HepG2 (cell line): ENCODE measurements at regions not wholly inside any gene's neighbourhood (a gene's known extent, or its start where the extent isn't known, plus 50 kb on each side); places are given as distances from the start of the nearest gene placed in this dataset.

Source experiments
- ATAC-seq: fragments of 200-7000 bp; cut with Tn5 transposase; 3 replicates; pipeline ENCODE4 v1.9.1; 2020; ENCODE audit warnings: mild to moderate bottlenecking, moderate library complexity
- BruUV-seq: library from RNA; stranded (reverse); fragments of 400-500 nt; replicated peaks from 2 replicates; lab custom pipeline; 2021; lab: Mats Ljungman, UMichigan
- CTCF ChIA-PET: fragments of 300-600 bp; formaldehyde crosslinking; extraction: SDS; loops from one replicate; lab custom pipeline; 2021; ENCODE audit warnings: low total read pairs, inconsistent platforms, low intra/inter-chr PET ratio; lab: Yijun Ruan, JAX
- POLR2A ChIA-PET: fragments of 350-600 bp; sonication (Branson Sonifier 250); formaldehyde crosslinking; loops from one replicate; lab custom pipeline; 2020; ENCODE audit warnings: antibody characterized with exemption, inconsistent platforms; lab: Yijun Ruan, JAX
- DNase-seq: peaks from one replicate; pipeline ENCODE4 v3.0.0-alpha.2; 2015; ENCODE audit warnings: low spot score
- FAIRE-seq: peaks from 3 replicates; lab custom pipeline; 2011; peaks lifted over from hg19 to GRCh38; lab: Jason Lieb, UNC
- H2AFZ ChIP-seq: one replicate; pipeline ENCODE4 v1.6.1; 2011; ENCODE audit warnings: low read length, inconsistent platforms
- H3K27ac ChIP-seq: fragments of 300-600 bp; 3 replicates; pipeline ENCODE4 v1.8.0; 2011; ENCODE audit warnings: mixed run types, mild to moderate bottlenecking, mixed read lengths, low read length, inconsistent platforms; ENCODE audit not compliant: insufficient read depth; ENCODE audit errors: extremely low read length
- H3K27me3 ChIP-seq, 2 experiments: fragments of 200-600 bp in 1 of 2; 2 replicates in 1 of 2; 3 replicates in 1 of 2; pipeline versions ENCODE4 v1.6.0 to v1.8.0; 2011; ENCODE audit warnings: low read length in 2 of 2, mild to moderate bottlenecking in 2 of 2, moderate library complexity in 2 of 2, inconsistent platforms in 1 of 2; ENCODE audit not compliant: insufficient read depth in 2 of 2, control insufficient read depth in 1 of 2
- H3K36me3 ChIP-seq, 2 experiments: fragments of 200-600 bp in 1 of 2; replicated peaks in 1 of 2; 2 replicates in 1 of 2; 3 replicates in 1 of 2; pipeline versions ENCODE4 v1.5.1 to v1.8.0; 2011; ENCODE audit warnings: low read length in 2 of 2, inconsistent platforms in 1 of 2; ENCODE audit not compliant: insufficient read depth in 2 of 2, control insufficient read depth in 1 of 2
- H3K4me1 ChIP-seq: 2 replicates; pipeline ENCODE4 v1.5.1; 2012; ENCODE audit warnings: low read length, inconsistent platforms; ENCODE audit not compliant: insufficient read depth
- H3K4me2 ChIP-seq: 2 replicates; pipeline ENCODE4 v1.6.0; 2011; ENCODE audit warnings: low read depth, low read length, inconsistent platforms
- H3K4me3 ChIP-seq, 3 experiments: fragments of 200-600 bp in 1 of 3; sonication (generic), shearing (Covaris generic) in 1 of 3; replicated peaks in 1 of 3; 2 replicates each; pipeline ENCODE4 v1.5.1; 2011 to 2016; ENCODE audit warnings: low read length in 3 of 3, inconsistent platforms in 2 of 3, low read depth in 2 of 3, mild to moderate bottlenecking in 2 of 3, control low read depth in 1 of 3, mixed read lengths in 1 of 3; ENCODE audit not compliant: insufficient read depth in 1 of 3
- H3K79me2 ChIP-seq: one replicate; pipeline ENCODE4 v1.6.1; 2011; ENCODE audit warnings: low read length, inconsistent platforms; ENCODE audit not compliant: insufficient read depth
- H3K9ac ChIP-seq: 2 replicates; pipeline ENCODE4 v1.6.0; 2011; ENCODE audit warnings: mild to moderate bottlenecking, low read depth, low read length, inconsistent platforms; ENCODE audit not compliant: insufficient read depth
- H3K9me3 ChIP-seq: 2 replicates; pipeline ENCODE4 v1.5.1; 2012; ENCODE audit warnings: mild to moderate bottlenecking, low read length
- H4K20me1 ChIP-seq: 2 replicates; pipeline ENCODE4 v1.6.0; 2011; ENCODE audit warnings: inconsistent platforms, mild to moderate bottlenecking, low read length, moderate library complexity; ENCODE audit not compliant: insufficient read depth
- ERF ChIP-seq: IDR thresholded peaks from 2 replicates; pipeline ENCODE4 v1.6.1; 2018; ENCODE audit warnings: missing biosample characterization, missing genetic modification reagents
- KDM5A ChIP-seq: fragments of 200-600 bp; sonication (generic); IDR thresholded peaks from 2 replicates; pipeline ENCODE4 v1.7.0; 2018; ENCODE audit warnings: antibody characterized with exemption, mild to moderate bottlenecking, low read length, borderline replicate concordance
- MAFK ChIP-seq, 2 experiments: IDR thresholded peaks in 1 of 2; conservative IDR thresholded peaks in 1 of 2; 2 replicates each; pipeline ENCODE4 v1.6.1; 2011; ENCODE audit warnings: improper control_type of control experiment in 2 of 2, low read length in 2 of 2
- MATR3 ChIP-seq: sonication (generic); formaldehyde crosslinking; IDR thresholded peaks from 2 replicates; pipeline ENCODE4 v1.4.0; 2020; ENCODE audit warnings: missing genetic modification reagents
- MIER3 ChIP-seq: IDR thresholded peaks from 2 replicates; pipeline ENCODE4 v1.6.1; 2016; ENCODE audit warnings: missing compliant biosample characterization, borderline replicate concordance
- NBN ChIP-seq: fragments of 450-650 bp; conservative IDR thresholded peaks from 2 replicates; pipeline ENCODE4 v1.6.1; 2017
- RBAK ChIP-seq: sonication (generic); formaldehyde crosslinking; IDR thresholded peaks from 2 replicates; pipeline ENCODE4 v1.5.1; 2020; ENCODE audit warnings: mild to moderate bottlenecking, missing genetic modification reagents
- REXO4 ChIP-seq: sonication (generic); formaldehyde crosslinking; IDR thresholded peaks from 2 replicates; pipeline ENCODE4 v1.8.0; 2022; ENCODE audit warnings: missing genetic modification reagents, mild to moderate bottlenecking, borderline replicate concordance
- TBP ChIP-seq: sonication (generic); formaldehyde crosslinking; IDR thresholded peaks from 2 replicates; pipeline ENCODE4 v1.5.0; 2020; ENCODE audit warnings: missing genetic modification reagents
- ZMAT3 ChIP-seq: sonication (generic); formaldehyde crosslinking; conservative IDR thresholded peaks from 2 replicates; pipeline ENCODE4 v1.7.0; 2021; ENCODE audit warnings: missing genetic modification reagents
- ZNF292 ChIP-seq: sonication (generic); formaldehyde crosslinking; IDR thresholded peaks from 2 replicates; pipeline ENCODE4 v1.8.1; 2022; ENCODE audit warnings: mild to moderate bottlenecking, low read depth, missing genetic modification reagents, borderline replicate concordance
- ZNF367 ChIP-seq: sonication (generic); formaldehyde crosslinking; IDR thresholded peaks from 2 replicates; pipeline ENCODE4 v1.4.0; 2020; ENCODE audit warnings: missing genetic modification reagents, borderline replicate concordance
- ZNF850 ChIP-seq: sonication (generic); formaldehyde crosslinking; conservative IDR thresholded peaks from 2 replicates; pipeline ENCODE4 v1.9.0; 2021; ENCODE audit warnings: mild to moderate bottlenecking, missing genetic modification reagents
- ZSCAN21 ChIP-seq: sonication (generic); formaldehyde crosslinking; IDR thresholded peaks from 2 replicates; pipeline ENCODE4 v1.8.0; 2022; ENCODE audit warnings: mild to moderate bottlenecking, missing genetic modification reagents, moderate library complexity, borderline replicate concordance
- ZSCAN30 ChIP-seq: sonication (generic); formaldehyde crosslinking; IDR thresholded peaks from 2 replicates; pipeline ENCODE4 v1.5.0; 2020; ENCODE audit warnings: mild to moderate bottlenecking, missing genetic modification reagents
- WGBS: methylation state at CpG from one replicate; pipeline ENCODE4 v1.1.6; 2017; ENCODE audit warnings: low lambda C conversion rate; 5-methylcytosine and 5-hydroxymethylcytosine counted together
- in situ Hi-C: cut with HindIII; loops from 2 replicates; pipeline ENCODE4 v1.10.0; 2017; ENCODE audit warnings: low pct_unique_long_range_greater_than_20kb; ENCODE audit not compliant: extremely low pct_ligation_motif_present
- intact Hi-C: fragments of 100-400 bp; cut with micrococcal nuclease; formaldehyde crosslinking; loops from one replicate; pipeline ENCODE4 v1.10.0; 2022; ENCODE audit not compliant: unreplicated experiment
- TF ChIP-seq, protein P1 (sequence below): sonication (generic); formaldehyde crosslinking; IDR thresholded peaks from 2 replicates; pipeline ENCODE4 v1.4.0; 2020; ENCODE audit warnings: missing genetic modification reagents
- TF ChIP-seq, protein P2 (sequence below): IDR thresholded peaks from 2 replicates; pipeline ENCODE4 v1.6.1; 2016; ENCODE audit warnings: missing genetic modification reagents, missing compliant biosample characterization
- TF ChIP-seq, protein P3 (sequence below): sonication (generic); formaldehyde crosslinking; IDR thresholded peaks from 2 replicates; pipeline ENCODE4 v1.8.0; 2022; ENCODE audit warnings: mild to moderate bottlenecking, missing genetic modification reagents
- TF ChIP-seq, protein P4 (sequence below): sonication (generic); formaldehyde crosslinking; IDR thresholded peaks from 2 replicates; pipeline ENCODE4 v1.4.0; 2020; ENCODE audit warnings: low read depth, mild to moderate bottlenecking, missing genetic modification reagents
- TF ChIP-seq, protein P5 (sequence below): sonication (generic); formaldehyde crosslinking; IDR thresholded peaks from 2 replicates; pipeline ENCODE4 v1.4.0; 2020; ENCODE audit warnings: missing genetic modification reagents

DNA sequence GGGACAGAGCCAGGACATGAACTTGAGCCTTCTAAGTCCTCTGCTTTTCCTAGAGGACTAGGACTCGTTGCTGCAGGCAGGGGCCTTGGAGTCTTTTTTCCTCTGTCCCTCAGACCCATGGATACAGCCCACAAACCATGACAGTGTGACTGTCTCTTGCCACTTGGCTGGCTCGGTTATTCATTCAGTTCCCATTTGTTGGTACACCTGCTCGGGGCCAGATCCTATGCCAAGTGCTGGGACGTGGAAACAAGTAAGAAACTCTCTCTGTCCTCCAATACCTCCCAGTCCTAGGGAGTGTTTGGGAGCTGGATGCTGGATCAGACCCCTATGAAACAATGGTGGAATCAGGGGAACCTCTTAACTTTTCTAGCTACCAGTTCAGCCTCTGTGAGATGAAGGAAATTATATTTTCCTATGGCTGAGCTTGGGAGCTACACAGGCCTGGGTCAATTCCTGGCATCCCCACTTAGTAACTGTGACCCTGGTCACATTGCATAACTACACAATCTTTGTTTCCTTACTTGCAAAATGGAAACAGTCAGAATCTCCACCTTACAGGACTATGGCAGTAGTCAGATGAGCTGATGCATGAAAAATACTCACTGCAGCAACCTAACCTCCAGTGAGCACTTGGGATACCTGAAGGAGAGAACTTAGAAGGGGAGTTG, 106.3 kb upstream of the VRK1 start:
- no peak overlapping the region for H2AFZ ChIP-seq
- H3K27ac ChIP-seq, result no peak overlapping the region
- in situ Hi-C loops (no loop called here), intact Hi-C loops (no loop called here)
- ATAC-seq (no peak), DNase-seq (no peak), FAIRE-seq (no peak)
- no peak overlapping the region for H3K4me2 ChIP-seq
- no peak overlapping the region for H3K9ac ChIP-seq
- TF ChIP-seq, protein P1, sequence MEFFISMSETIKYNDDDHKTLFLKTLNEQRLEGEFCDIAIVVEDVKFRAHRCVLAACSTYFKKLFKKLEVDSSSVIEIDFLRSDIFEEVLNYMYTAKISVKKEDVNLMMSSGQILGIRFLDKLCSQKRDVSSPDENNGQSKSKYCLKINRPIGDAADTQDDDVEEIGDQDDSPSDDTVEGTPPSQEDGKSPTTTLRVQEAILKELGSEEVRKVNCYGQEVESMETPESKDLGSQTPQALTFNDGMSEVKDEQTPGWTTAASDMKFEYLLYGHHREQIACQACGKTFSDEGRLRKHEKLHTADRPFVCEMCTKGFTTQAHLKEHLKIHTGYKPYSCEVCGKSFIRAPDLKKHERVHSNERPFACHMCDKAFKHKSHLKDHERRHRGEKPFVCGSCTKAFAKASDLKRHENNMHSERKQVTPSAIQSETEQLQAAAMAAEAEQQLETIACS (CRISPR knock-in tag), result no peak
- TF ChIP-seq ZMAT3 (CRISPR knock-in tag) (no peak), RBAK (CRISPR knock-in tag) (no peak), MAFK (conservative IDR thresholded peaks at IDR 0.05 in 1 of 2, IDR thresholded peaks at IDR 0.05 in 1 of 2; ENCODE audit: low read length in 2 of 2) (no peak), ZNF850 (CRISPR knock-in tag) (no peak), NBN (no peak), KDM5A (no peak), ZSCAN30 (CRISPR knock-in tag) (no peak), REXO4 (CRISPR knock-in tag) (no peak), ZSCAN21 (CRISPR knock-in tag) (no peak), ZNF292 (no peak), ZNF367 (CRISPR knock-in tag) (no peak), MIER3 (CRISPR knock-in tag) (no peak), MATR3 (no peak), ERF (CRISPR knock-in tag) (no peak), TBP (CRISPR knock-in tag) (no peak)
- TF ChIP-seq, protein P2, sequence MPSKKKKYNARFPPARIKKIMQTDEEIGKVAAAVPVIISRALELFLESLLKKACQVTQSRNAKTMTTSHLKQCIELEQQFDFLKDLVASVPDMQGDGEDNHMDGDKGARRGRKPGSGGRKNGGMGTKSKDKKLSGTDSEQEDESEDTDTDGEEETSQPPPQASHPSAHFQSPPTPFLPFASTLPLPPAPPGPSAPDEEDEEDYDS, result no peak
- TF ChIP-seq, protein P3, sequence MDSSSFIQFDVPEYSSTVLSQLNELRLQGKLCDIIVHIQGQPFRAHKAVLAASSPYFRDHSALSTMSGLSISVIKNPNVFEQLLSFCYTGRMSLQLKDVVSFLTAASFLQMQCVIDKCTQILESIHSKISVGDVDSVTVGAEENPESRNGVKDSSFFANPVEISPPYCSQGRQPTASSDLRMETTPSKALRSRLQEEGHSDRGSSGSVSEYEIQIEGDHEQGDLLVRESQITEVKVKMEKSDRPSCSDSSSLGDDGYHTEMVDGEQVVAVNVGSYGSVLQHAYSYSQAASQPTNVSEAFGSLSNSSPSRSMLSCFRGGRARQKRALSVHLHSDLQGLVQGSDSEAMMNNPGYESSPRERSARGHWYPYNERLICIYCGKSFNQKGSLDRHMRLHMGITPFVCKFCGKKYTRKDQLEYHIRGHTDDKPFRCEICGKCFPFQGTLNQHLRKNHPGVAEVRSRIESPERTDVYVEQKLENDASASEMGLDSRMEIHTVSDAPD, result no peak
- TF ChIP-seq, protein P4, sequence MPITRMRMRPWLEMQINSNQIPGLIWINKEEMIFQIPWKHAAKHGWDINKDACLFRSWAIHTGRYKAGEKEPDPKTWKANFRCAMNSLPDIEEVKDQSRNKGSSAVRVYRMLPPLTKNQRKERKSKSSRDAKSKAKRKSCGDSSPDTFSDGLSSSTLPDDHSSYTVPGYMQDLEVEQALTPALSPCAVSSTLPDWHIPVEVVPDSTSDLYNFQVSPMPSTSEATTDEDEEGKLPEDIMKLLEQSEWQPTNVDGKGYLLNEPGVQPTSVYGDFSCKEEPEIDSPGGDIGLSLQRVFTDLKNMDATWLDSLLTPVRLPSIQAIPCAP, result no peak
- TF ChIP-seq, protein P5, sequence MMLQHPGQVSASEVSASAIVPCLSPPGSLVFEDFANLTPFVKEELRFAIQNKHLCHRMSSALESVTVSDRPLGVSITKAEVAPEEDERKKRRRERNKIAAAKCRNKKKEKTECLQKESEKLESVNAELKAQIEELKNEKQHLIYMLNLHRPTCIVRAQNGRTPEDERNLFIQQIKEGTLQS, result no peak
- 0% methylated on average over 4 of the region's 4 CpGs for WGBS
- H3K4me3 ChIP-seq, result no peak overlapping the region
- H3K27me3 ChIP-seq, result peaks cover 0 to 7% of the 10 kb centered on the region in 2 experiments; a peak in 1 of 5 replicates
- no peaks in the 10 kb centered on the region for H3K36me3 ChIP-seq
- H4K20me1 ChIP-seq, result no peaks in the 10 kb centered on the region
- CTCF ChIA-PET, result no interaction called here
- no peaks in the 10 kb centered on the region for H3K9me3 ChIP-seq
- POLR2A ChIA-PET, result no interaction called here
- no TSS peak for BruUV-seq
- no peaks in the 10 kb centered on the region for H3K79me2 ChIP-seq
- H3K4me1 ChIP-seq, result 0 out of 2 replicates have a peak, but pooled peaks cover 5% of the 10 kb centered on the region
